HepG2 (cell line): ENCODE measurements at regions not wholly inside any gene's neighbourhood (a gene's known extent, or its start where the extent isn't known, plus 50 kb on each side); places are given as distances from the start of the nearest gene placed in this dataset.

Experiments
- AGO2 ChIP-seq: fragments of 200-400 bp; formaldehyde crosslinking; optimal IDR thresholded peaks from 2 replicates; pipeline ENCODE3; 2017; ENCODE audit warnings: mild to moderate bottlenecking, low read depth, low read length, moderate library complexity
- GZF1 ChIP-seq: sonication (generic); formaldehyde crosslinking; IDR thresholded peaks from 2 replicates; pipeline ENCODE4 v1.5.1; 2020; ENCODE audit warnings: mild to moderate bottlenecking, missing genetic modification reagents
- KAT2B ChIP-seq: fragments of 150-350 bp; IDR thresholded peaks from 2 replicates; pipeline ENCODE4 v1.6.1; 2014; ENCODE audit warnings: low read depth, low read length, borderline replicate concordance
- MAFK ChIP-seq, 2 experiments: IDR thresholded peaks in 1 of 2; conservative IDR thresholded peaks in 1 of 2; 2 replicates each; pipeline ENCODE4 v1.6.1; 2011; ENCODE audit warnings: improper control_type of control experiment in 2 of 2, low read length in 2 of 2
- MED1 ChIP-seq: sonication (generic); formaldehyde crosslinking; IDR thresholded peaks from 2 replicates; pipeline ENCODE4 v1.4.0; 2020; ENCODE audit warnings: missing genetic modification reagents
- MEF2D ChIP-seq: sonication (generic); formaldehyde crosslinking; IDR thresholded peaks from 2 replicates; pipeline ENCODE4 v1.5.1; 2020; ENCODE audit warnings: mild to moderate bottlenecking, missing genetic modification reagents
- NFKB2 ChIP-seq: sonication (generic); formaldehyde crosslinking; IDR thresholded peaks from 2 replicates; pipeline ENCODE4 v1.4.0; 2020; ENCODE audit warnings: missing genetic modification reagents, borderline replicate concordance
- NKX3-1 ChIP-seq: sonication (generic); formaldehyde crosslinking; IDR thresholded peaks from 2 replicates; pipeline ENCODE4 v1.5.0; 2020; ENCODE audit warnings: missing genetic modification reagents
- NRL ChIP-seq: sonication (generic); formaldehyde crosslinking; IDR thresholded peaks from 2 replicates; pipeline ENCODE4 v1.5.0; 2020; ENCODE audit warnings: missing genetic modification reagents, mild to moderate bottlenecking, moderate library complexity, borderline replicate concordance
- SOX13 ChIP-seq, 3 experiments: fragments of 450-650 bp in 1 of 3; sonication (generic) in 1 of 3; formaldehyde crosslinking in 1 of 3; IDR thresholded peaks in 2 of 3; conservative IDR thresholded peaks in 1 of 3; 2 replicates each; pipeline versions ENCODE4 v1.5.0 to v1.6.1; 2016 to 2020; ENCODE audit warnings: antibody characterized with exemption in 1 of 3, mild to moderate bottlenecking in 1 of 3, missing compliant biosample characterization in 1 of 3, missing genetic modification reagents in 1 of 3, moderate library complexity in 1 of 3
- ZBTB20 ChIP-seq: sonication (generic); formaldehyde crosslinking; IDR thresholded peaks from 2 replicates; pipeline ENCODE4 v1.8.1; 2023; ENCODE audit warnings: missing genetic modification reagents, low read depth, mild to moderate bottlenecking, borderline replicate concordance
- ZNF234 ChIP-seq: sonication (generic); formaldehyde crosslinking; conservative IDR thresholded peaks from 2 replicates; pipeline ENCODE4 v1.5.1; 2020; ENCODE audit warnings: mild to moderate bottlenecking, missing genetic modification reagents
- ZNF605 ChIP-seq: sonication (generic); formaldehyde crosslinking; IDR thresholded peaks from 2 replicates; pipeline ENCODE4 v1.8.0; 2022; ENCODE audit warnings: mild to moderate bottlenecking, missing genetic modification reagents
- TF ChIP-seq, protein P1 (sequence below): sonication (generic); formaldehyde crosslinking; conservative IDR thresholded peaks from 2 replicates; pipeline ENCODE4 v1.4.0; 2020; ENCODE audit warnings: mild to moderate bottlenecking, missing genetic modification reagents, moderate library complexity
- TF ChIP-seq, protein P2 (sequence below): sonication (generic); formaldehyde crosslinking; IDR thresholded peaks from 2 replicates; pipeline ENCODE4 v1.4.0; 2020; ENCODE audit warnings: missing genetic modification reagents, mild to moderate bottlenecking, borderline replicate concordance
- TF ChIP-seq, protein P3 (sequence below), 2 experiments: fragments of 450-650 bp in 1 of 2; sonication (generic) in 1 of 2; formaldehyde crosslinking; IDR thresholded peaks; 2 replicates each; pipeline versions ENCODE4 v1.5.0 to v1.8.0; 2020 to 2022; ENCODE audit warnings: mild to moderate bottlenecking in 1 of 2, missing genetic modification reagents in 1 of 2
- TF ChIP-seq, protein P4 (sequence below): sonication (generic); formaldehyde crosslinking; IDR thresholded peaks from 2 replicates; pipeline ENCODE4 v1.8.0; 2022; ENCODE audit warnings: missing genetic modification reagents, mild to moderate bottlenecking, moderate library complexity, borderline replicate concordance
- TF ChIP-seq, protein P5 (sequence below): sonication (generic); formaldehyde crosslinking; IDR thresholded peaks from 2 replicates; pipeline ENCODE4 v1.4.0; 2020; ENCODE audit warnings: missing genetic modification reagents

DNA sequence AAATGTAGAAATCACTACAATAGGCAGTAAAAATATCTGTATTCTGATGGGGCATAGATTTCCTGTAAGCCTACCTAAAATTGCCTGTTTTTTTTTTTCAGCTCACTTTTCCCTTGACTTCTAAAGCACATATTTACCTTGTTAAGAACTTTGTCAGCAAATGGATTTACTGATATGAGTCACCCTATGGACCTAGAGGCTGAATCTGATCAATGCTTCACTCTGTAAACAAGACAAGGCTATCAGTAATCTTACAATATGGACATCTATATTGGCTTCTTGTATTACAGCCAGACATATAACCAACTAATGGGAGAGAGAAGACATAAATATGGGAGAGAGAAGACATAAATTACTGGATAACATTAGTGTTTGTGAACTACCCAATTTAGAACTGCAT is 792.7 kb upstream of the CHD1 start (continued):
- peak; percentile 58 for TF ChIP-seq MED1 (CRISPR knock-in tag)
- TF ChIP-seq ZBTB20 = peak; percentile 93; the same call in 1 of the 2 replicates
- peak; percentile 56; the same call in 1 of the 2 replicates for TF ChIP-seq KAT2B
- TF ChIP-seq, protein P1, sequence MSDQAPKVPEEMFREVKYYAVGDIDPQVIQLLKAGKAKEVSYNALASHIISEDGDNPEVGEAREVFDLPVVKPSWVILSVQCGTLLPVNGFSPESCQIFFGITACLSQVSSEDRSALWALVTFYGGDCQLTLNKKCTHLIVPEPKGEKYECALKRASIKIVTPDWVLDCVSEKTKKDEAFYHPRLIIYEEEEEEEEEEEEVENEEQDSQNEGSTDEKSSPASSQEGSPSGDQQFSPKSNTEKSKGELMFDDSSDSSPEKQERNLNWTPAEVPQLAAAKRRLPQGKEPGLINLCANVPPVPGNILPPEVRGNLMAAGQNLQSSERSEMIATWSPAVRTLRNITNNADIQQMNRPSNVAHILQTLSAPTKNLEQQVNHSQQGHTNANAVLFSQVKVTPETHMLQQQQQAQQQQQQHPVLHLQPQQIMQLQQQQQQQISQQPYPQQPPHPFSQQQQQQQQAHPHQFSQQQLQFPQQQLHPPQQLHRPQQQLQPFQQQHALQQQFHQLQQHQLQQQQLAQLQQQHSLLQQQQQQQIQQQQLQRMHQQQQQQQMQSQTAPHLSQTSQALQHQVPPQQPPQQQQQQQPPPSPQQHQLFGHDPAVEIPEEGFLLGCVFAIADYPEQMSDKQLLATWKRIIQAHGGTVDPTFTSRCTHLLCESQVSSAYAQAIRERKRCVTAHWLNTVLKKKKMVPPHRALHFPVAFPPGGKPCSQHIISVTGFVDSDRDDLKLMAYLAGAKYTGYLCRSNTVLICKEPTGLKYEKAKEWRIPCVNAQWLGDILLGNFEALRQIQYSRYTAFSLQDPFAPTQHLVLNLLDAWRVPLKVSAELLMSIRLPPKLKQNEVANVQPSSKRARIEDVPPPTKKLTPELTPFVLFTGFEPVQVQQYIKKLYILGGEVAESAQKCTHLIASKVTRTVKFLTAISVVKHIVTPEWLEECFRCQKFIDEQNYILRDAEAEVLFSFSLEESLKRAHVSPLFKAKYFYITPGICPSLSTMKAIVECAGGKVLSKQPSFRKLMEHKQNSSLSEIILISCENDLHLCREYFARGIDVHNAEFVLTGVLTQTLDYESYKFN (CRISPR knock-in tag) = peak; percentile 87
- TF ChIP-seq, protein P2, sequence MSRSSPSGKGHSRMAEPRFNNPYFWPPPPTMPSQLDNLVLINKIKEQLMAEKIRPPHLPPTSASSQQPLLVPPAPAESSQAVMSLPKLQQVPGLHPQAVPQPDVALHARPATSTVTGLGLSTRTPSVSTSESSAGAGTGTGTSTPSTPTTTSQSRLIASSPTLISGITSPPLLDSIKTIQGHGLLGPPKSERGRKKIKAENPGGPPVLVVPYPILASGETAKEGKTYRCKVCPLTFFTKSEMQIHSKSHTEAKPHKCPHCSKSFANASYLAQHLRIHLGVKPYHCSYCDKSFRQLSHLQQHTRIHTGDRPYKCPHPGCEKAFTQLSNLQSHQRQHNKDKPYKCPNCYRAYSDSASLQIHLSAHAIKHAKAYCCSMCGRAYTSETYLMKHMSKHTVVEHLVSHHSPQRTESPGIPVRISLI (CRISPR knock-in tag) = peak; percentile 90
- no peak for TF ChIP-seq ZNF234 (CRISPR knock-in tag)
- TF ChIP-seq, protein P3, sequence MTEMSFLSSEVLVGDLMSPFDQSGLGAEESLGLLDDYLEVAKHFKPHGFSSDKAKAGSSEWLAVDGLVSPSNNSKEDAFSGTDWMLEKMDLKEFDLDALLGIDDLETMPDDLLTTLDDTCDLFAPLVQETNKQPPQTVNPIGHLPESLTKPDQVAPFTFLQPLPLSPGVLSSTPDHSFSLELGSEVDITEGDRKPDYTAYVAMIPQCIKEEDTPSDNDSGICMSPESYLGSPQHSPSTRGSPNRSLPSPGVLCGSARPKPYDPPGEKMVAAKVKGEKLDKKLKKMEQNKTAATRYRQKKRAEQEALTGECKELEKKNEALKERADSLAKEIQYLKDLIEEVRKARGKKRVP (CRISPR knock-in tag; IDR thresholded peaks at IDR 0.05) = peak in 1 of 2 experiments; percentile 17; a peak in 1 of 4 replicates
- no peak for TF ChIP-seq NRL
- no peak for TF ChIP-seq AGO2
- peak; percentile 14 to 36; a peak in 1 of 4 replicates for TF ChIP-seq MAFK (conservative IDR thresholded peaks at IDR 0.05 in 1 of 2, IDR thresholded peaks at IDR 0.05 in 1 of 2; ENCODE audit: low read length in 2 of 2)
- no peak for TF ChIP-seq NFKB2 (CRISPR knock-in tag)
- TF ChIP-seq, protein P4, sequence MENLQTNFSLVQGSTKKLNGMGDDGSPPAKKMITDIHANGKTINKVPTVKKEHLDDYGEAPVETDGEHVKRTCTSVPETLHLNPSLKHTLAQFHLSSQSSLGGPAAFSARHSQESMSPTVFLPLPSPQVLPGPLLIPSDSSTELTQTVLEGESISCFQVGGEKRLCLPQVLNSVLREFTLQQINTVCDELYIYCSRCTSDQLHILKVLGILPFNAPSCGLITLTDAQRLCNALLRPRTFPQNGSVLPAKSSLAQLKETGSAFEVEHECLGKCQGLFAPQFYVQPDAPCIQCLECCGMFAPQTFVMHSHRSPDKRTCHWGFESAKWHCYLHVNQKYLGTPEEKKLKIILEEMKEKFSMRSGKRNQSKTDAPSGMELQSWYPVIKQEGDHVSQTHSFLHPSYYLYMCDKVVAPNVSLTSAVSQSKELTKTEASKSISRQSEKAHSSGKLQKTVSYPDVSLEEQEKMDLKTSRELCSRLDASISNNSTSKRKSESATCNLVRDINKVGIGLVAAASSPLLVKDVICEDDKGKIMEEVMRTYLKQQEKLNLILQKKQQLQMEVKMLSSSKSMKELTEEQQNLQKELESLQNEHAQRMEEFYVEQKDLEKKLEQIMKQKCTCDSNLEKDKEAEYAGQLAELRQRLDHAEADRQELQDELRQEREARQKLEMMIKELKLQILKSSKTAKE (CRISPR knock-in tag) = 0 out of 2 replicates have a peak, but pooled peaks have one; percentile 43
- peak; percentile 65; the same call in 1 of the 2 replicates for TF ChIP-seq MEF2D (CRISPR knock-in tag)
- peak; percentile 64; the same call in 1 of the 2 replicates for TF ChIP-seq NKX3-1 (CRISPR knock-in tag)
- TF ChIP-seq GZF1 = no peak
- no peak for TF ChIP-seq SOX13 (IDR thresholded peaks at IDR 0.05)
- peak in 1 of 2 experiments; percentile 79; a peak in 2 of 4 replicates for TF ChIP-seq SOX13 (CRISPR knock-in tag; conservative IDR thresholded peaks at IDR 0.05 in 1 of 2, IDR thresholded peaks at IDR 0.05 in 1 of 2)
- TF ChIP-seq ZNF605 (CRISPR knock-in tag) = no peak
- TF ChIP-seq, protein P5, sequence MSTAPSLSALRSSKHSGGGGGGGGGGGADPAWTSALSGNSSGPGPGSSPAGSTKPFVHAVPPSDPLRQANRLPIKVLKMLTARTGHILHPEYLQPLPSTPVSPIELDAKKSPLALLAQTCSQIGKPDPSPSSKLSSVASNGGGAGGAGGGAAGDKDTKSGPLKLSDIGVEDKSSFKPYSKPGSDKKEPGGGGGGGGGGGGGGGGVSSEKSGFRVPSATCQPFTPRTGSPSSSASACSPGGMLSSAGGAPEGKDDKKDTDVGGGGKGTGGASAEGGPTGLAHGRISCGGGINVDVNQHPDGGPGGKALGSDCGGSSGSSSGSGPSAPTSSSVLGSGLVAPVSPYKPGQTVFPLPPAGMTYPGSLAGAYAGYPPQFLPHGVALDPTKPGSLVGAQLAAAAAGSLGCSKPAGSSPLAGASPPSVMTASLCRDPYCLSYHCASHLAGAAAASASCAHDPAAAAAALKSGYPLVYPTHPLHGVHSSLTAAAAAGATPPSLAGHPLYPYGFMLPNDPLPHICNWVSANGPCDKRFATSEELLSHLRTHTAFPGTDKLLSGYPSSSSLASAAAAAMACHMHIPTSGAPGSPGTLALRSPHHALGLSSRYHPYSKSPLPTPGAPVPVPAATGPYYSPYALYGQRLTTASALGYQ = peak; percentile 89
